ENCODE measurements at regions not wholly inside any gene's neighbourhood (a gene's known extent, or its start where the extent isn't known, plus 50 kb on each side); places are given as distances from the start of the nearest gene placed in this dataset.
A peak's percentile ranks its signal among the peaks of the same experiment; 100 is the strongest.

DNA sequence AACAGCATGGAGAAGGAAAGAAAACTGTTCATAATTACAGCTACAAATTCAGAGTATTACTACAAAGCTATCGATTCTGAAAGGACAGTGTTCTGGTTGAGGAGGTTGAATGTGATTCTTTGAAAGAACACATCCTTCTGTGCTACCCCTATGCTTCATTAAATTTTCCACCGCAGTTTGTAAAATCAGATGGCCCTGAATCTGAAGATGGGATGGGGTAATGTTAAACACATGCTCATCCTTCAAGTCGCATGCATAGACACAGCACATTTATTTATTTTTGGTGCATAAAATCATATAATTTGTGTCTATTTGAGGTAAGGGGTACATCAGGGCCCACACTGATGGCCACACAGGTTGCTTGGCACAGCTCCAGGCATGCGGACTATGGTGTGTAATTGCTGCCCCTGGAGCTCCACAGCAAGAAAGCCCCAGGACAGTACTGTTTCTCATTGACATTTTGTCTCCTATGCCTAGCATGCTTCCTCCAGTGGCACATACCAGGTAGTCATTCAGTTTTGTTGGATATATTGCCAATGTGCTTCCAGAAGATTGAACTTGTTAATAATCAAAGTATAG lies 238.8 kb upstream of the TANK start:
- H3K4me3 Mint-ChIP-seq, result no peak overlapping the region
- DNase-seq (ENCODE audit: low spot score in 2 of 2, unreplicated experiment in 2 of 2), result no peak
- H3K9me3 Mint-ChIP-seq, result no peaks in the 10 kb centered on the region
- H3K27me3 Mint-ChIP-seq (ENCODE audit: low read depth), result no peaks in the 10 kb centered on the region
- peak overlapping the region; percentile 88 for H3K27ac Mint-ChIP-seq
- H3K36me3 Mint-ChIP-seq, result no peaks in the 10 kb centered on the region
- TF ChIP-seq CTCF (IDR thresholded peaks at IDR 0.05; ENCODE audit: unreplicated experiment), result no peak
- H3K4me1 Mint-ChIP-seq, result peaks cover 27% of the 10 kb centered on the region

- Mint-ChIP-seq H3K4me3 (no peak overlapping the region), H3K4me1 (peaks cover 35% of the 10 kb centered on the region), H3K27ac (no peak overlapping the region), H3K27me3 (ENCODE audit: low read depth) (no peaks in the 10 kb centered on the region), H3K36me3 (no peaks in the 10 kb centered on the region), H3K9me3 (no peaks in the 10 kb centered on the region)
- TF ChIP-seq CTCF (IDR thresholded peaks at IDR 0.05; ENCODE audit: unreplicated experiment), result no peak
- no peak for DNase-seq (ENCODE audit: low spot score in 2 of 2, unreplicated experiment in 2 of 2)
Measured at GRCh38 chr2:160924936-160925353, 235.3 kb upstream of the TANK start.

- no peak for DNase-seq (ENCODE audit: low spot score in 2 of 2, unreplicated experiment in 2 of 2)
- H3K4me3 Mint-ChIP-seq, result no peak overlapping the region
- no peak overlapping the region for H3K27ac Mint-ChIP-seq
- H3K4me1 Mint-ChIP-seq, result peaks cover 25% of the 10 kb centered on the region
- no peaks in the 10 kb centered on the region for H3K27me3 Mint-ChIP-seq (ENCODE audit: low read depth)
- H3K36me3 Mint-ChIP-seq, result no peaks in the 10 kb centered on the region
- no peak for TF ChIP-seq CTCF (IDR thresholded peaks at IDR 0.05; ENCODE audit: unreplicated experiment)
- no peaks in the 10 kb centered on the region for H3K9me3 Mint-ChIP-seq
Measured at GRCh38 chr2:160925956-160926355, 234.3 kb upstream of the TANK start.

DNA sequence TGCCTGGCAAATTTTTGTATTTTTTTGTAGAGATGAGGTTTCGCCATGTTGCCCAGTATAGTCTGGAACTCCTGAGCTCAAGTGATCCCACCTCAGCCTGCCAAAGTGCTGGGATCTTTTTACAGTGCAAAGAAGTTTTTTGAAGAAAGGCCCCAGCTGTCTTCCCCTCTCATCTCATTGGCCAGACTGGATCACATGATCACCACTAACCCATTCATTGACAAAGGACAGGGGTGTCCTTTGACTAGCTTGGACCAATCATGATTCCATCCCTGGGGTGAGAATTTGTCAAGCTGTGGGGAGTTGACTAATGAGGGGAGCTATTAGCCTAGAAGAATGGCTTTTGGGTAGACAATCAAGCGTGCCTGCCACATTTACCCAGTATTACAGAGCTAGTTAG lies 232.9 kb upstream of the TANK start:
- Mint-ChIP-seq H3K4me1 (peaks cover 12% of the 10 kb centered on the region), H3K27me3 (ENCODE audit: low read depth) (no peaks in the 10 kb centered on the region), H3K4me3 (no peak overlapping the region), H3K9me3 (no peaks in the 10 kb centered on the region), H3K36me3 (no peaks in the 10 kb centered on the region), H3K27ac (no peak overlapping the region)
- DNase-seq (ENCODE audit: low spot score in 2 of 2, unreplicated experiment in 2 of 2), result no peak
- no peak for TF ChIP-seq CTCF (IDR thresholded peaks at IDR 0.05; ENCODE audit: unreplicated experiment)

- H3K27ac Mint-ChIP-seq, result no peak overlapping the region
- DNase-seq (ENCODE audit: low spot score in 2 of 2, unreplicated experiment in 2 of 2), result no peak
- no peaks in the 10 kb centered on the region for H3K27me3 Mint-ChIP-seq (ENCODE audit: low read depth)
- H3K36me3 Mint-ChIP-seq, result no peaks in the 10 kb centered on the region
- peaks cover 12% of the 10 kb centered on the region for H3K4me1 Mint-ChIP-seq
- no peak for TF ChIP-seq CTCF (IDR thresholded peaks at IDR 0.05; ENCODE audit: unreplicated experiment)
- no peaks in the 10 kb centered on the region for H3K9me3 Mint-ChIP-seq
- no peak overlapping the region for H3K4me3 Mint-ChIP-seq
Measured at GRCh38 chr2:160928854-160929301, 231.3 kb upstream of the TANK start.

DNA sequence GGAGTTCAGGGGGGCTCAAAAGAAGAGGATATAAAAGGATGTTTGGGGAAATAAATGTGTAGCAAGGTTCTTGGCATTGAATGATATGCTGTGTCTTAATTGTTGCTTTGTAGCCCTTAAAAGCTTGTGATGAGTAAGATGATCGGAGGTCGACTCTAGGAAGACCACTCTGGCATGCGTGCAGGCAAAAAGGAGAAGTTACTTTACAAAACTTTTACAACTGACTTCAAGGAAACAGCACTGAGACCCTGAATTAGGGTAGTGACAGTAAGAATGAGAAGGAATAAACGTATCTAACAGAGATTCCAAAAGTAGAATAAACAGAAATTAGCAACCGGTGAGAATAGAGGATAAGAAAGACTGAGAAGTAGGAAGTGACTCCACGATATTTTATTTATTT lies 228.7 kb upstream of the TANK start:
- peaks cover 14% of the 10 kb centered on the region for H3K4me1 Mint-ChIP-seq
- no peak overlapping the region for H3K27ac Mint-ChIP-seq
- no peaks in the 10 kb centered on the region for H3K9me3 Mint-ChIP-seq
- no peaks in the 10 kb centered on the region for H3K27me3 Mint-ChIP-seq (ENCODE audit: low read depth)
- TF ChIP-seq CTCF (IDR thresholded peaks at IDR 0.05; ENCODE audit: unreplicated experiment), result no peak
- H3K36me3 Mint-ChIP-seq, result no peaks in the 10 kb centered on the region
- H3K4me3 Mint-ChIP-seq, result no peak overlapping the region
- DNase-seq (ENCODE audit: low spot score in 2 of 2, unreplicated experiment in 2 of 2), result no peak
